Neural progenitor cell (in vitro differentiated cells): ENCODE measurements at regions not wholly inside any gene's neighbourhood (a gene's known extent, or its start where the extent isn't known, plus 50 kb on each side); places are given as distances from the start of the nearest gene placed in this dataset.
"Not testable (repeated sequence)": the region's sequence is repeated elsewhere in the genome, so short reads cannot be mapped to it uniquely, and the experiment has no call there.

ENCODE experiments used
- DNase-seq: peaks from one replicate; pipeline ENCODE4 v3.0.0-alpha.2; 2016; ENCODE audit warnings: low spot score
- H2AFZ ChIP-seq: fragments of 200-600 bp; sonication (generic); replicated peaks from 2 replicates; pipeline ENCODE4 v1.6.1; 2016; ENCODE audit warnings: antibody characterized with exemption
- H3F3A ChIP-seq: fragments of 200-600 bp; sonication (generic); 2 replicates; pipeline ENCODE4 v1.6.1; 2016; ENCODE audit warnings: antibody characterized with exemption, low read depth
- H3K27ac ChIP-seq: fragments of 200-600 bp; sonication (generic); 2 replicates; pipeline ENCODE4 v1.5.1; 2016; ENCODE audit warnings: mild to moderate bottlenecking
- H3K27me3 ChIP-seq: fragments of 200-600 bp; sonication (generic); 2 replicates; pipeline ENCODE4 v1.6.1; 2016; ENCODE audit warnings: mild to moderate bottlenecking, moderate library complexity
- H3K36me3 ChIP-seq: fragments of 200-600 bp; sonication (generic); 2 replicates; pipeline ENCODE4 v1.5.1; 2016
- H3K4me1 ChIP-seq: fragments of 200-600 bp; sonication (generic); 2 replicates; pipeline ENCODE4 v1.6.1; 2016; ENCODE audit warnings: mixed run types
- H3K4me2 ChIP-seq: fragments of 200-600 bp; sonication (generic); 2 replicates; pipeline ENCODE4 v1.6.1; 2016
- H3K4me3 ChIP-seq: fragments of 200-600 bp; sonication (generic); 2 replicates; pipeline ENCODE4 v1.5.1; 2016
- H3K79me2 ChIP-seq: fragments of 200-600 bp; sonication (generic); 2 replicates; pipeline ENCODE4 v1.6.1; 2016; ENCODE audit warnings: low read depth
- H3K9ac ChIP-seq: fragments of 200-600 bp; sonication (generic); 2 replicates; pipeline ENCODE4 v1.6.1; 2016
- H3K9me3 ChIP-seq: fragments of 200-600 bp; sonication (generic); 2 replicates; pipeline ENCODE4 v1.5.1; 2016; ENCODE audit warnings: low read depth
- H4K20me1 ChIP-seq: fragments of 200-600 bp; sonication (generic); 2 replicates; pipeline ENCODE4 v1.6.1; 2016; ENCODE audit warnings: low read depth
- H3K27ac Mint-ChIP-seq: 3 replicates; pipeline ENCODE4 v1.8.0; 2021; ENCODE audit warnings: mixed read lengths
- H3K27me3 Mint-ChIP-seq: 2 replicates; pipeline ENCODE4 v1.8.0; 2022; ENCODE audit warnings: low read depth, mild to moderate bottlenecking, inconsistent platforms, moderate library complexity, mixed read lengths; ENCODE audit not compliant: insufficient read depth
- H3K36me3 Mint-ChIP-seq: 3 replicates; pipeline ENCODE4 v1.8.0; 2021; ENCODE audit warnings: mixed read lengths
- H3K4me1 Mint-ChIP-seq: 3 replicates; pipeline ENCODE4 v1.8.0; 2021; ENCODE audit warnings: mixed read lengths
- H3K4me3 Mint-ChIP-seq: 3 replicates; pipeline ENCODE4 v1.8.0; 2021; ENCODE audit warnings: mild to moderate bottlenecking, moderate library complexity, mixed read lengths
- H3K9me3 Mint-ChIP-seq: 3 replicates; pipeline ENCODE4 v1.8.0; 2020; ENCODE audit warnings: mixed read lengths
- EZH2 ChIP-seq: fragments of 200-600 bp; sonication (generic); IDR thresholded peaks from 2 replicates; pipeline ENCODE4 v1.6.1; 2017; ENCODE audit warnings: antibody characterized with exemption, mild to moderate bottlenecking, moderate library complexity
- EZH2phosphoT487 ChIP-seq: fragments of 200-600 bp; sonication (generic); IDR thresholded peaks from 2 replicates; pipeline ENCODE4 v1.6.1; 2017; ENCODE audit warnings: antibody characterized with exemption
- TF ChIP-seq, protein P1 (sequence below): fragments of 200-600 bp; sonication (generic); IDR thresholded peaks from 2 replicates; pipeline ENCODE4 v1.5.1; 2017; ENCODE audit warnings: antibody characterized with exemption, mild to moderate bottlenecking

DNA sequence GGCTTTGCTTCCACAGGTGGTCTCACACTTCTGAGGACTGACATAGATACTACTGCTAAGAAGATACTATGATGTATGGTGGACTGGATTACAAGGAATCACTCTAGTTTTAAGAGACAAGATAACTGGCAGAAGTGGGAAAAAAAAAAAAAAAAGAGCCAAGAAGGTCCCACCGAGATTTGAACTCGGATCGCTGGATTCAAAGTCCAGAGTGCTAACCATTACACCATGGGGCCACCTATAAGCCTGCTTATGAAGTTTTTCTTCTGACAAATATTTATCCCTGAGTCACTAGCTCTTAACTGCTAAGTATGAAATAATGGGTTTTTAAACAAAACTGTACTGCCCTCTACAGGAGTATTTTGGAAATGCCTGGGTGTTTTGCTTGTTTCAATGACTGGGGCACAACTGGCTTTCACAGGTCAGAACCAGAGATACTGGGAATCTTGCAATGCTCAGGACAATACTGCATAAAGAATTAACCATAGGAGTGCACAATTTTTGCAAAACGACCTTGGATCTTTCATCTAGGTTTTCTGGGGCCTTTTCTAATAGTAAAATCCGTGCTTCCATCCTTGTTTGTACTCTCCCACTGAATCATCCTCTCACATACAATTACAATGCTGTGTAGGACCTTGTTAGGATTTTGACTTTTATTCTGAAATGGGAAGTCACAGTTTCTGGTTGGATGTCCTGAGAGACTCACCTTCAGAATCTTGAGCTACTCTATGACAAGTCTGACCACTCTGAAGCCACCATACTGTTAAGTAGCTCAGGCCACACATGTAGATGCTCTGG is 116.3 kb downstream of the OR2B2 start:
- Histone ChIP-seq H3K9ac (no peak overlapping the region), H3K4me2 (no peak overlapping the region), H3K27ac (no peak overlapping the region), H3F3A (peaks cover 21% of the 10 kb centered on the region), H3K36me3 (no peaks in the 10 kb centered on the region), H3K79me2 (no peaks in the 10 kb centered on the region), H3K9me3 (no peaks in the 10 kb centered on the region), H3K4me1 (peaks cover 6% of the 10 kb centered on the region), H4K20me1 (no peaks in the 10 kb centered on the region), H3K4me3 (no peak overlapping the region), H2AFZ (peak overlapping the region; percentile 30), H3K27me3 (no peaks in the 10 kb centered on the region)
- TF ChIP-seq EZH2 (no peak), EZH2phosphoT487 (no peak)
- TF ChIP-seq, protein P1, sequence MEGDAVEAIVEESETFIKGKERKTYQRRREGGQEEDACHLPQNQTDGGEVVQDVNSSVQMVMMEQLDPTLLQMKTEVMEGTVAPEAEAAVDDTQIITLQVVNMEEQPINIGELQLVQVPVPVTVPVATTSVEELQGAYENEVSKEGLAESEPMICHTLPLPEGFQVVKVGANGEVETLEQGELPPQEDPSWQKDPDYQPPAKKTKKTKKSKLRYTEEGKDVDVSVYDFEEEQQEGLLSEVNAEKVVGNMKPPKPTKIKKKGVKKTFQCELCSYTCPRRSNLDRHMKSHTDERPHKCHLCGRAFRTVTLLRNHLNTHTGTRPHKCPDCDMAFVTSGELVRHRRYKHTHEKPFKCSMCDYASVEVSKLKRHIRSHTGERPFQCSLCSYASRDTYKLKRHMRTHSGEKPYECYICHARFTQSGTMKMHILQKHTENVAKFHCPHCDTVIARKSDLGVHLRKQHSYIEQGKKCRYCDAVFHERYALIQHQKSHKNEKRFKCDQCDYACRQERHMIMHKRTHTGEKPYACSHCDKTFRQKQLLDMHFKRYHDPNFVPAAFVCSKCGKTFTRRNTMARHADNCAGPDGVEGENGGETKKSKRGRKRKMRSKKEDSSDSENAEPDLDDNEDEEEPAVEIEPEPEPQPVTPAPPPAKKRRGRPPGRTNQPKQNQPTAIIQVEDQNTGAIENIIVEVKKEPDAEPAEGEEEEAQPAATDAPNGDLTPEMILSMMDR = peak; percentile 83
- Mint-ChIP-seq H3K4me3 (peak overlapping the region; percentile 75), H3K36me3 (peaks cover 1% of the 10 kb centered on the region), H3K27me3 (peaks cover 20% of the 10 kb centered on the region), H3K4me1 (peaks cover 29% of the 10 kb centered on the region), H3K9me3 (peaks cover 7% of the 10 kb centered on the region), H3K27ac (peak overlapping the region; percentile 5)
- peak; percentile 79 for DNase-seq

DNA sequence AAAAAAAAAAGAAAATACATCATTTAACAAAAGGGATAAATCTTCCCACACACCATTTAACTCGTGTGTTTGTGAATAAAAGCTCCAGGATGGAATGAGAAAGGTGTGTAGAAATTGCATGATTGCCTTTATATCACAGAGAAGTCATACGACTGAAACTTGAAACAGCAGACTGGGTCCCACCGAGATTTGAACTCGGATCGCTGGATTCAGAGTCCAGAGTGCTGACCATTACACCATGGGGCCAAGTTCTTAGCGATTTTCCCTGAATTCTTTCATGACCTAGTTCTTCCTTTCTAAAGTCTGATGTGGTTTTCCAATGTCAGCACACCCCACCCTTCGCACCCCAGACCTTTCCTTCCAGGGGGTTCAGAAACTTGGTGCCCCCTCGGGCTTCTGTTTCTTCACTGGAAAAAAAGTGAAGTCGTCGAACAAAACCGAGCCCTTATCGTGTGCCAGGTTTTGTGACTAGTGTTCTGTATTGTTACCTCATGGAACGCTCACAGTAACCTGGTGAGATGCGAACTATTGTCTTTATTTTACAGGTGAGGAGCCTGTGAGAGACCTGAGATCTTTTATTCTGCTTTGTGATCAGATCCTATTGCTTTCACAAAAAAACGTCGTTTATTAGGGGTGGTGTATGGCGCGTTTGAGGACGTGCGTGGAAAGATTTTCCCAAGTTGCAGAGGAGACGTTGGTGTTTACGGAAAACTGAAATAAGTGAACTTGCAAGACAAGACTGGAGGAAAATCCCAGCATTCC is 120.8 kb downstream of the OR2B2 start:
- Histone ChIP-seq H2AFZ (peak overlapping the region; percentile 94), H3F3A (peaks cover 19% of the 10 kb centered on the region), H3K4me3 (peak overlapping the region; percentile 66), H3K36me3 (no peaks in the 10 kb centered on the region), H3K4me2 (peak overlapping the region; percentile 81), H3K79me2 (no peaks in the 10 kb centered on the region), H3K4me1 (peaks cover 6% of the 10 kb centered on the region), H3K27me3 (no peaks in the 10 kb centered on the region), H3K9me3 (no peaks in the 10 kb centered on the region), H4K20me1 (no peaks in the 10 kb centered on the region), H3K9ac (no peak overlapping the region), H3K27ac (no peak overlapping the region)
- Mint-ChIP-seq H3K27ac (peak overlapping the region; percentile 65), H3K4me3 (peak overlapping the region; percentile 95), H3K9me3 (peaks cover 7% of the 10 kb centered on the region), H3K36me3 (peaks cover 1% of the 10 kb centered on the region), H3K4me1 (peaks cover 27% of the 10 kb centered on the region), H3K27me3 (peaks cover 16% of the 10 kb centered on the region)
- DNase-seq = peak; percentile 65
- TF ChIP-seq EZH2phosphoT487 (no peak), EZH2 (no peak)
- TF ChIP-seq, protein P1 = no peak

DNA sequence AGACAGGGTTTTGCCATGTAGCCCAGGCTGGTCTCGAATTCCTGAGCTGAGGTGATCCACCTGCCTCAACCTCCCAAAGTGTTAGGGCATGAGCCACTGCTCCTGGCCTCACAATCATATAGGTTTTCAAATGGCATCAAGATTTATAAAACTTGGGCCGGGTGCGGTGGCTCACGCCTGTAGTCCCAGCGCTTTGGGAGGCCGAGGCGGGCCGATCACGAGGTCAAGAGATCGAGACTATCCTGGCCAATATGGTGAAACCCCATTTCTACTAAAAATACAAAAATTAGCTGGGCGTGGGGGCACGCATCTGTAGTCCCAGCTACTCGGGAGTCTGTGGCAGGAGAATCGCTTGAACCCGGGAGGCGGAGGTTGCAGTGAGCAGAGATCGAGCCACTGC is 123.8 kb downstream of the OR2B2 start:
- H3K36me3 ChIP-seq, H3K4me3 ChIP-seq, DNase-seq, H3K27ac ChIP-seq, H4K20me1 ChIP-seq, H3K27ac Mint-ChIP-seq, H3K36me3 Mint-ChIP-seq, H3K9me3 ChIP-seq, H3K79me2 ChIP-seq, H2AFZ ChIP-seq, H3K4me1 ChIP-seq, H3K4me2 ChIP-seq, H3K4me3 Mint-ChIP-seq, H3K27me3 Mint-ChIP-seq, H3K9ac ChIP-seq, H3K27me3 ChIP-seq, H3K9me3 Mint-ChIP-seq: not testable (repeated sequence)
- H3K4me1 Mint-ChIP-seq = peaks cover 11% of the 10 kb centered on the region
- H3F3A ChIP-seq = peaks cover 15% of the 10 kb centered on the region

DNA sequence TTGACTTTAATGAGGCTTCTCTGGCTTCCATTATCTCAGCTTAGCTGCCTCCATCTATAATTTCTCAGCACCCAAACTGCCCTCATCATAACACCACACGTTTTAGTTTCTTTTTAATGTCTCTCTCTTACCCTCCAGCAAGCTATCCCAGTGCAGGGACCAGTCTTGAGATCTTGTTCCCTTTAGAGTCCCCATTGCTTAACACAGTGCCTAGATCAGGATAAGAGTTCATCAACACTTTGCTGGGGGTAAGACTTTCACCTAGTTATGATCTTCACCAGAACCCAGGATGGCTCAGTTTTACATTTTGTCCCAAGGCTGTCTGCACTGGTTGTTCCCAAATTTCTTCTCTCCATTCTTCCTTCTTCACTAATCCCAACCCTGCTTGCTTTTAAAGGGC is 126.1 kb downstream of the OR2B2 start:
- no peaks in the 10 kb centered on the region for H3K36me3 ChIP-seq
- H4K20me1 ChIP-seq = no peaks in the 10 kb centered on the region
- no peaks in the 10 kb centered on the region for H3K4me1 ChIP-seq
- no peaks in the 10 kb centered on the region for H3K9me3 Mint-ChIP-seq
- H3K4me2 ChIP-seq = no peak overlapping the region
- H3K4me3 Mint-ChIP-seq = no peak overlapping the region
- H3K36me3 Mint-ChIP-seq = no peaks in the 10 kb centered on the region
- no peaks in the 10 kb centered on the region for H3K4me1 Mint-ChIP-seq
- no peaks in the 10 kb centered on the region for H3K27me3 ChIP-seq
- peaks cover 7% of the 10 kb centered on the region for H3K27me3 Mint-ChIP-seq
- no peaks in the 10 kb centered on the region for H3F3A ChIP-seq
- no peak overlapping the region for H3K9ac ChIP-seq
- H3K27ac Mint-ChIP-seq = no peak overlapping the region
- TF ChIP-seq, protein P1 = no peak
- TF ChIP-seq EZH2phosphoT487 (no peak), EZH2 (no peak)
- H3K79me2 ChIP-seq = no peaks in the 10 kb centered on the region
- DNase-seq = no peak
- no peak overlapping the region for H3K4me3 ChIP-seq
- H3K9me3 ChIP-seq = no peaks in the 10 kb centered on the region
- H3K27ac ChIP-seq = no peak overlapping the region
- no peak overlapping the region for H2AFZ ChIP-seq
